Naive thymus-derived CD4-positive, alpha-beta T cell (primary cell): ENCODE measurements at regions not wholly inside any gene's neighbourhood (a gene's known extent, or its start where the extent isn't known, plus 50 kb on each side); places are given as distances from the start of the nearest gene placed in this dataset.
A peak's percentile ranks its signal among the peaks of the same experiment; 100 is the strongest.

Experiments used
- ATAC-seq: fragments of 150-1000 bp; cut with Tn5 transposase; 2 replicates; pipeline ENCODE4 v1.10.0; 2021; ENCODE audit warnings: mild to moderate bottlenecking, moderate library complexity
- CTCF ChIA-PET: fragments of 350-600 bp; sonication (Branson Sonifier 250); formaldehyde crosslinking; loops from one replicate; lab custom pipeline; 2021; ENCODE audit warnings: antibody characterized with exemption; lab: Charles Lee
- POLR2A ChIA-PET: fragments of 350-600 bp; sonication (Branson Sonifier 250); formaldehyde crosslinking; loops from one replicate; lab custom pipeline; 2021; ENCODE audit warnings: antibody characterized with exemption, inconsistent platforms; lab: Charles Lee
- DNase-seq, 9 donors: peaks; one replicate each; pipeline versions ENCODE4 v3.0.0 to v3.0.0-alpha.2; 2020 to 2022; ENCODE audit warnings: mixed read lengths in 1 of 9
- H3K27ac ChIP-seq: one replicate; pipeline ENCODE4 v1.7.0; 2013; ENCODE audit warnings: mild to moderate bottlenecking, low read depth, low read length, moderate library complexity
- H3K27me3 ChIP-seq, 2 donors: one replicate each; pipeline ENCODE4 v1.7.0; 2013; ENCODE audit warnings: low read length in 2 of 2, mild to moderate bottlenecking in 2 of 2, moderate library complexity in 2 of 2; ENCODE audit not compliant: control insufficient read depth in 2 of 2, insufficient read depth in 2 of 2
- H3K36me3 ChIP-seq, 3 experiments: 1 replicate in 2 of 3; 2 replicates in 1 of 3; pipeline ENCODE4 v1.7.0; 2013; ENCODE audit warnings: low read length in 3 of 3, mild to moderate bottlenecking in 3 of 3, moderate library complexity in 1 of 3; ENCODE audit not compliant: insufficient read depth in 3 of 3, control insufficient read depth in 2 of 3
- H3K4me1 ChIP-seq, 2 donors: one replicate each; pipeline ENCODE4 v1.7.0; 2013; ENCODE audit warnings: low read length in 2 of 2, mild to moderate bottlenecking in 2 of 2, moderate library complexity in 1 of 2; ENCODE audit not compliant: control insufficient read depth in 2 of 2, insufficient read depth in 2 of 2
- H3K4me3 ChIP-seq: 2 replicates; pipeline ENCODE4 v1.7.0; 2013; ENCODE audit warnings: mild to moderate bottlenecking, low read length
- H3K9me3 ChIP-seq, 3 experiments: 1 replicate in 2 of 3; 2 replicates in 1 of 3; pipeline ENCODE4 v1.7.0; 2013; ENCODE audit warnings: low read length in 3 of 3; ENCODE audit not compliant: control insufficient read depth in 2 of 3
- H3K27ac Mint-ChIP-seq, 9 donors: one replicate each; pipeline ENCODE4 v1.8.0; 2020 to 2022; ENCODE audit warnings: mixed read lengths in 9 of 9, mild to moderate bottlenecking in 8 of 9, moderate library complexity in 5 of 9, inconsistent platforms in 2 of 9
- H3K27me3 Mint-ChIP-seq, 5 donors: one replicate each; pipeline ENCODE4 v1.8.0; 2021 to 2022; ENCODE audit warnings: mixed read lengths in 5 of 5, mild to moderate bottlenecking in 1 of 5
- H3K36me3 Mint-ChIP-seq, 5 donors: one replicate each; pipeline ENCODE4 v1.8.0; 2020 to 2022; ENCODE audit warnings: mixed read lengths in 5 of 5, mild to moderate bottlenecking in 3 of 5, inconsistent platforms in 1 of 5
- H3K4me1 Mint-ChIP-seq, 7 donors: one replicate each; pipeline ENCODE4 v1.8.0; 2020 to 2022; ENCODE audit warnings: mixed read lengths in 7 of 7, mild to moderate bottlenecking in 3 of 7, inconsistent platforms in 1 of 7
- H3K4me3 Mint-ChIP-seq, 10 donors: one replicate each; pipeline ENCODE4 v1.8.0; 2020 to 2022; ENCODE audit warnings: mild to moderate bottlenecking in 10 of 10, mixed read lengths in 10 of 10, moderate library complexity in 6 of 10, inconsistent platforms in 2 of 10
- H3K9me3 Mint-ChIP-seq, 11 donors: one replicate each; pipeline ENCODE4 v1.8.0; 2020 to 2022; ENCODE audit warnings: mixed read lengths in 11 of 11, mild to moderate bottlenecking in 4 of 11, inconsistent platforms in 1 of 11, moderate library complexity in 1 of 11
- intact Hi-C, 2 donors: fragments of 100-400 bp; cut with micrococcal nuclease; formaldehyde crosslinking; loops; one replicate each; pipeline ENCODE4 v1.15.1; 2023

DNA sequence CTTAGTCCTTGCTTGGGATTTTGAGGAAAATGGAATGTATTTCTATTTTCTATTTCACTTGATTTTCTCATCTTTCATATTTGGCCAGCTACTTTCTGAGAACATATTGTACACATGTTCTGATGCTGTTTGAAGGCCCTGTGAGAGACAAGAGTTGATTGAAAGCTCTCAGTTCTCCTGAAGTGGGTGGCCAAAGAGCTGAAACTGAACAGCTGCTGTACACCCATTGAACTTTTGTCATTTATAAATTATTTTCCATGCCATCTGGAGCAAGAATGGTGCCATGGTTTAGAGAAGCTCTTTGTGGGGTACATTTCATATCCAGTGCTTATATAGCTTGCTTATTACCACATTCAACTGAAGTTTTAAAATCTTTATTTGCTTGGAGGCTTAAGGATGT lies 298.3 kb downstream of the PRL start:
- no peak overlapping the region for H3K4me3 ChIP-seq
- Mint-ChIP-seq H3K27me3 (peaks cover 3 to 6% (median 5%) of the 10 kb centered on the region in 5 donors), H3K9me3 (no peaks in the 10 kb centered on the region), H3K4me1 (peaks cover 0 to 16% (median 0%) of the 10 kb centered on the region in 7 donors), H3K36me3 (no peaks in the 10 kb centered on the region), H3K27ac (no peak overlapping the region), H3K4me3 (no peak overlapping the region)
- H3K27ac ChIP-seq, result no peak overlapping the region
- ATAC-seq (no peak), DNase-seq (no peak)
- intact Hi-C loops, result no loop called here
- H3K9me3 ChIP-seq, result no peaks in the 10 kb centered on the region
- no peaks in the 10 kb centered on the region for H3K4me1 ChIP-seq
- POLR2A ChIA-PET, result interaction anchor here (0.7 kb wide), 1 partner anchor 410 kb away, joined by 3 read pairs; no protein-coding TSS in a partner anchor
- CTCF ChIA-PET, result no interaction called here
- no peaks in the 10 kb centered on the region for H3K36me3 ChIP-seq
- no peaks in the 10 kb centered on the region for H3K27me3 ChIP-seq

DNA sequence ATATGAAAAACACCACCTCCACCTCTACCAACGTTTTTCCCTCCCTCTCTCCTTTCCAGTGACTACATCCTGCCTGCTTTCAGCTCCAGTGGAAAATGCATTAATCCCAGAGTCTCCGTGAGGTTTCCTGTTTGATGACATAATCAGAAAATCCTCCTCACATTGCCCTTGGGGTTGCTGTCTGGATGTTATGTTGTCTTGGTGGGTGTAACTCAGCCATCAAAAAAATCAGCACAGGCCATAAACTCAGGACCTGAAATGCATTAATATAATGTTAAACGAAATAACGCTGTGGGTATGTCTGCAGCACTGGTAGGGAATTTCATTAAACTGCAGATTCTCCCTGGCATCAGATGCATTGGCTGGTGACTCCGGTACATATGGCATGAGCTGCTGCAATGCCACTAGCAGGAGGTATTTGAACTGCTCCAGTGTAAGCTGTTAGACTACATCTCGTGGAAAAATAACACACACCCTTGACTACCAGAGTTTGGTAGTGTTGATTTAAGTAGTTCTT lies 297.8 kb downstream of the PRL start:
- no peaks in the 10 kb centered on the region for H3K9me3 Mint-ChIP-seq
- CTCF ChIA-PET, result no interaction called here
- H3K4me3 ChIP-seq, result no peak overlapping the region

DNA sequence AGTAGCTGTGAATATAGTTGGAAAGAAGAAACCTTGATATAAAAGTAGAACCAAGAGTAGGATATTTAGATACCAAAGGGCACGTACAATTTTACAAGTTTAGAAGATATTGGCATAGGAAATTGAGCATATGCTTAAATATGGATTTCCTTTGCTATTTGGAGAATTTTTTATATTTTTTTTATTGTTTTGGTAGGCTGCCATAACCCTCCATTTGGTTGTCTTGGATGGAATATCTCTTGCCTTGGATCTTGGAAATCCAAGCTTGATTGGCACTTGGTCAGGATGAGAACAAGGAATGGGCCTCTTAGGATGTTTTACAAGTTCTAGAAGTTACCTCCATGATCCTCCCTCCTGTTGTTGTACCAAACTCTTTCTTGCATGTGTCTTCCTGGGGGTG lies 297.1 kb downstream of the PRL start:
- no peak for DNase-seq
- H3K9me3 Mint-ChIP-seq, result no peaks in the 10 kb centered on the region
- peaks cover 0 to 6% (median 3%) of the 10 kb centered on the region in 5 donors for H3K27me3 Mint-ChIP-seq
- Histone ChIP-seq H3K27me3 (no peaks in the 10 kb centered on the region), H3K4me3 (no peak overlapping the region), H3K36me3 (no peaks in the 10 kb centered on the region), H3K4me1 (no peaks in the 10 kb centered on the region), H3K27ac (no peak overlapping the region), H3K9me3 (no peaks in the 10 kb centered on the region)
- H3K4me1 Mint-ChIP-seq, result peaks cover 0 to 16% (median 0%) of the 10 kb centered on the region in 7 donors
- peak overlapping the region in 1 of 9 donors; percentile 55 for H3K27ac Mint-ChIP-seq
- intact Hi-C loops, result no loop called here
- H3K36me3 Mint-ChIP-seq, result no peaks in the 10 kb centered on the region
- no peak overlapping the region for H3K4me3 Mint-ChIP-seq
- ATAC-seq, result no peak
- CTCF ChIA-PET, result no interaction called here
- POLR2A ChIA-PET, result no interaction called here

More for the DNA sequence above, 297.8 kb downstream of the PRL start:
- Mint-ChIP-seq H3K27ac (peak overlapping the region in 1 of 9 donors; percentile 42), H3K36me3 (no peaks in the 10 kb centered on the region), H3K4me3 (no peak overlapping the region), H3K4me1 (peaks cover 0 to 16% (median 0%) of the 10 kb centered on the region in 7 donors), H3K27me3 (peaks cover under 1 to 6% (median 4%) of the 10 kb centered on the region in 5 donors)
- Histone ChIP-seq H3K4me1 (no peaks in the 10 kb centered on the region), H3K9me3 (no peaks in the 10 kb centered on the region), H3K27ac (no peak overlapping the region), H3K27me3 (no peaks in the 10 kb centered on the region), H3K36me3 (no peaks in the 10 kb centered on the region)
- POLR2A ChIA-PET, result no interaction called here
- DNase-seq (no peak), ATAC-seq (no peak)
- intact Hi-C loops, result no loop called here

DNA sequence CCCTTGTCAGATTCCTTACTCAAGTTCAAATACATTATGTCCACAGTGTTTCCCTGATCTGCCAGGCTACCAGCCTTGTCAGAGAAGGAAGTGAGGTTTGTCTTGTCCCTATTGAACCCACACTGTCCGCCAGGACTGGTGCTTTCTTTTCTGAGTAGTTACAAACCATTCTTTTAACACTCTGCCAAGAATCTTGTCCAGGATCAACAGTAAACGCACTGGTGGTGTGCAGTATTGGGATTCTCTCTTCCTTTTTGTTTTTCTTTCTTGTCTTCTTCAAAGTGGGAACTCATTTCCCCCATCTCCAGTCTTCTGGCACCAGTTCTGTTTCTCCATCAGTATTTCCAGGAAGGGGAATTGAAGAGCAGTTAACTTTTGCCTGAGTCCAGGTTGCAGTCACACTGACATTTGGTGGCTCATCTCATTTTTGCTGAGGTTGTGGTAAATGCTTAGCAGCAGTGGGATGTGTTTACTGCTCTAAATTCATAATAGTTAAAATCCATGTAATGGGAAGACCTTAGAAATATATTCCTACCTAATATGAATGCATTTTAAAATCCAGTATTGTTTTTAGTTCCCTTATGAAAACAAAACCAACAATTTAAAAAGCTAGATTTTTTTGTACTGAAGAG lies 295.3 kb downstream of the PRL start:
- no peak overlapping the region for H3K27ac ChIP-seq
- H3K9me3 Mint-ChIP-seq, result peaks cover 0 to 2% (median 0%) of the 10 kb centered on the region in 11 donors
- intact Hi-C loops, result no loop called here
- ChIA-PET CTCF (no interaction called here), POLR2A (no interaction called here)
- no peaks in the 10 kb centered on the region for H3K4me1 ChIP-seq
- H3K27me3 ChIP-seq, result no peaks in the 10 kb centered on the region
- peaks cover 0 to 16% (median 0%) of the 10 kb centered on the region in 7 donors for H3K4me1 Mint-ChIP-seq
- no peaks in the 10 kb centered on the region for H3K36me3 Mint-ChIP-seq
- H3K27ac Mint-ChIP-seq, result no peak overlapping the region
- H3K27me3 Mint-ChIP-seq, result peaks cover 0 to 6% (median 3%) of the 10 kb centered on the region in 5 donors
- DNase-seq (no peak), ATAC-seq (no peak)
- no peaks in the 10 kb centered on the region for H3K36me3 ChIP-seq
- no peak overlapping the region for H3K4me3 ChIP-seq
- H3K4me3 Mint-ChIP-seq, result no peak overlapping the region
- no peaks in the 10 kb centered on the region for H3K9me3 ChIP-seq

DNA sequence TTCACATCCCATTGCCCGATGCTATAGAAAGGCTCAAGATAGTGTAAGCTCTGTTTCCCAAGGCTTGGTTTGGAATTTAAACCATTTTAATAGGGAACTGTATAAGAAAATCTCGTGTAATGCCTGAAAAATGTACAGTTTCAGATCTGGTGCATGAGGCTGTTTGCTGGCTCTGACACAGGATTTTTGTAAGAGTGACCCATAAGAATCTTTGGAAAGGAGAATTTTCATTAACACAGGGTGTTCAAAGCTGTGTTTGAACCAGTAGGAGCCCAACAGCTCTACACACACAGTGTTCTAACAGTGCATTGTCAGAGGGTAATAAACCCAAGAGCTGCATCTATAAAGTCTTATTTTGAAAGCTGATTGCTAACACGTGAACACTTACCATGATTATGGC lies 293.5 kb downstream of the PRL start:
- Histone ChIP-seq H3K4me1 (no peaks in the 10 kb centered on the region), H3K4me3 (no peak overlapping the region), H3K36me3 (no peaks in the 10 kb centered on the region), H3K27me3 (no peaks in the 10 kb centered on the region), H3K27ac (no peak overlapping the region), H3K9me3 (no peaks in the 10 kb centered on the region)
- ATAC-seq (no peak), DNase-seq (no peak)
- intact Hi-C loops, result no loop called here
- Mint-ChIP-seq H3K36me3 (no peaks in the 10 kb centered on the region), H3K27ac (no peak overlapping the region), H3K4me1 (peaks cover 0 to 4% (median 0%) of the 10 kb centered on the region in 7 donors), H3K27me3 (peaks cover 0 to 4% (median 0%) of the 10 kb centered on the region in 5 donors), H3K9me3 (peaks cover 0 to 5% (median 0%) of the 10 kb centered on the region in 11 donors), H3K4me3 (no peak overlapping the region)
- ChIA-PET CTCF (no interaction called here), POLR2A (no interaction called here)

DNA sequence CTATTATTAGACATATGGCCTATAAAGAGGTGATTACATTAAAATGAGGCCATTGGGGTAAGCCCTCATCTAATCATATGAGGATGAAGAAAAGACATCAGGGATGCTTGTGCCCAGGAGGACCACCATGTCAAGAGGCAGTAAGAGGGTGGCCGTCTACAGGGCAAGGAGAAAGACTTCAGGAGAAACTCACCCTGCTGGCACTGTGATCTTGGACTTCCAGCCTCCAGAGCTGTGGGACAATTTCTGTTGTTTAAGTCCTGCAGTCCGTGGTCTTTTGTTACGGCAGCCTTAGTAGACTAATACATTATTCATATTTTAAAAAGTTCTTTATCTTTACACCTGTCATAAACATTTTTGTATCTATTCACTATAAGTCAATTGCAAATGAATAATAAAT lies 290.0 kb downstream of the PRL start:
- H3K27me3 ChIP-seq, result no peaks in the 10 kb centered on the region
- no peak overlapping the region for H3K4me3 ChIP-seq
- Mint-ChIP-seq H3K27ac (no peak overlapping the region), H3K36me3 (no peaks in the 10 kb centered on the region), H3K4me1 (no peaks in the 10 kb centered on the region), H3K9me3 (peaks cover 0 to 5% (median 0%) of the 10 kb centered on the region in 11 donors), H3K4me3 (no peak overlapping the region), H3K27me3 (no peaks in the 10 kb centered on the region)
- H3K4me1 ChIP-seq, result no peaks in the 10 kb centered on the region
- DNase-seq, result no peak
- ChIA-PET CTCF (no interaction called here), POLR2A (no interaction called here)
- ATAC-seq, result no peak
- H3K27ac ChIP-seq, result no peak overlapping the region
- H3K9me3 ChIP-seq, result no peaks in the 10 kb centered on the region
- intact Hi-C loops, result no loop called here
- H3K36me3 ChIP-seq, result no peaks in the 10 kb centered on the region

DNA sequence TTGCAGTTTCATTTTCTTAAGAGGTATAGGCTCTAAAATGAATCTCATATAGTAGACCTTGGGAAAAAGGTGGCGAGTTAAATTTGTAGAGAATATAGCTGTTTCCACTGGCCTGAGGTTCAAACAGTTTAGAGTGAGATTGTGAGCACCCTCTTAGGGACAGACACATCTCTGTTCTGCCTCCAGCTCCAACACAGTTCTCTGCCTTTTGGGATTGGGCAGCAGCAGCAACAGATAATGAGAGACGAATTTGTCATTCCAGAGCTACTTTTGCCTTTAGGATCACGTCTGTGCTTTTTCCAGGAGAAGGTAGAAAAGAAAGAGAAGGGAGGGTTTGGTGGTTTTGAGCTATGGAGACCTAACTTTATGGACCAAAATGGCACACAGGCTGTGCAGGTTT lies 289.4 kb downstream of the PRL start:
- no peak overlapping the region for H3K27ac Mint-ChIP-seq
- H3K36me3 ChIP-seq, result no peaks in the 10 kb centered on the region
- peaks cover 0 to 5% (median 0%) of the 10 kb centered on the region in 11 donors for H3K9me3 Mint-ChIP-seq
- H3K27ac ChIP-seq, result no peak overlapping the region
- H3K27me3 ChIP-seq, result no peaks in the 10 kb centered on the region
- no peaks in the 10 kb centered on the region for H3K27me3 Mint-ChIP-seq
- no peaks in the 10 kb centered on the region for H3K4me1 ChIP-seq
- ChIA-PET POLR2A (no interaction called here), CTCF (interaction anchor here (0.7 kb wide), 1 partner anchor 11 kb away, joined by 3 read pairs; no protein-coding TSS in a partner anchor)
- intact Hi-C loops, result no loop called here
- no peak for DNase-seq
- no peaks in the 10 kb centered on the region for H3K9me3 ChIP-seq
- H3K4me1 Mint-ChIP-seq, result no peaks in the 10 kb centered on the region
- no peaks in the 10 kb centered on the region for H3K36me3 Mint-ChIP-seq
- no peak overlapping the region for H3K4me3 ChIP-seq
- ATAC-seq, result no peak
- H3K4me3 Mint-ChIP-seq, result no peak overlapping the region
